PC-3 (cell line): ENCODE measurements at regions not wholly inside any gene's neighbourhood (a gene's known extent, or its start where the extent isn't known, plus 50 kb on each side); places are given as distances from the start of the nearest gene placed in this dataset.

Source experiments
- ATAC-seq: fragments of 200-7000 bp; cut with Tn5 transposase; 2 replicates; pipeline ENCODE4 v1.9.1; 2020; ENCODE audit warnings: mild to moderate bottlenecking, moderate library complexity
- BruUV-seq: library from RNA; stranded (reverse); fragments of 400-500 nt; replicated peaks from 2 replicates; lab custom pipeline; 2021; lab: Mats Ljungman, UMichigan
- CTCF ChIA-PET: fragments of 300-600 bp; sonication (Branson Sonifier 250); formaldehyde crosslinking; loops from one replicate; lab custom pipeline; 2022; ENCODE audit warnings: antibody characterized with exemption; lab: Charles Lee
- POLR2A ChIA-PET: fragments of 300-600 bp; sonication (Branson Sonifier 250); formaldehyde crosslinking; loops from one replicate; lab custom pipeline; 2022; ENCODE audit warnings: antibody characterized with exemption; ENCODE audit not compliant: unreplicated experiment; lab: Charles Lee
- DNase-seq: peaks from one replicate; pipeline ENCODE4 v3.0.0-alpha.2; 2015
- H2AFZ ChIP-seq: fragments of 300-600 bp; sonication (generic); 2 replicates; pipeline ENCODE4 v1.6.0; 2016; ENCODE audit warnings: antibody characterized with exemption, low read length
- H3F3A ChIP-seq: fragments of 300-600 bp; sonication (generic); one replicate; pipeline ENCODE4 v1.6.0; 2017; ENCODE audit warnings: antibody characterized with exemption, low read length, control low read depth, mild to moderate bottlenecking; ENCODE audit not compliant: unreplicated experiment
- H3K27ac ChIP-seq: fragments of 300-600 bp; sonication (generic); 2 replicates; pipeline ENCODE4 v1.5.1; 2016; ENCODE audit warnings: mild to moderate bottlenecking, low read length
- H3K27me3 ChIP-seq: fragments of 300-600 bp; sonication (generic); 2 replicates; pipeline ENCODE4 v1.6.1; 2016; ENCODE audit warnings: low read length, mixed read lengths
- H3K36me3 ChIP-seq: fragments of 300-600 bp; sonication (generic); 2 replicates; pipeline ENCODE4 v1.6.1; 2016; ENCODE audit warnings: low read depth, mixed run types, low read length, mixed read lengths
- H3K4me1 ChIP-seq: fragments of 300-600 bp; sonication (generic); 2 replicates; pipeline ENCODE4 v1.5.1; 2016; ENCODE audit warnings: low read length; ENCODE audit not compliant: insufficient read depth
- H3K4me2 ChIP-seq: fragments of 300-600 bp; sonication (generic); 2 replicates; pipeline ENCODE4 v1.6.0; 2016; ENCODE audit warnings: low read length
- H3K4me3 ChIP-seq: fragments of 300-600 bp; sonication (generic); 2 replicates; pipeline ENCODE4 v1.5.1; 2016; ENCODE audit warnings: mild to moderate bottlenecking, low read length, mixed read lengths
- H3K79me2 ChIP-seq: fragments of 300-600 bp; sonication (generic); 2 replicates; pipeline ENCODE4 v1.6.1; 2017; ENCODE audit warnings: low read length, mixed read lengths
- H3K9ac ChIP-seq: fragments of 300-600 bp; sonication (generic); 2 replicates; pipeline ENCODE4 v1.6.0; 2016; ENCODE audit warnings: mild to moderate bottlenecking, low read length
- H3K9me2 ChIP-seq: fragments of 300-600 bp; sonication (generic); replicated peaks from 2 replicates; pipeline ENCODE4 v1.6.1; 2016; ENCODE audit warnings: mixed run types, low read length, mixed read lengths
- H3K9me3 ChIP-seq: fragments of 300-600 bp; sonication (generic); 2 replicates; pipeline ENCODE4 v1.6.1; 2016; ENCODE audit warnings: low read length, mixed read lengths
- H4K20me1 ChIP-seq: fragments of 300-600 bp; sonication (generic); 2 replicates; pipeline ENCODE4 v1.6.1; 2016; ENCODE audit warnings: low read length, mixed read lengths
- CTCF ChIP-seq: fragments of 300-600 bp; sonication (generic); conservative IDR thresholded peaks from 2 replicates; pipeline ENCODE4 v1.5.1; 2017; ENCODE audit warnings: antibody characterized with exemption, low read depth, mild to moderate bottlenecking, low read length
- EZH2 ChIP-seq: fragments of 300-600 bp; sonication (generic); IDR thresholded peaks from one replicate; pipeline ENCODE4 v1.6.1; 2017; ENCODE audit warnings: antibody characterized with exemption, mild to moderate bottlenecking, low read length; ENCODE audit not compliant: unreplicated experiment
- EZH2phosphoT487 ChIP-seq: fragments of 300-600 bp; sonication (generic); IDR thresholded peaks from 2 replicates; pipeline ENCODE4 v1.6.1; 2018; ENCODE audit warnings: mild to moderate bottlenecking, antibody characterized with exemption, low read length, borderline replicate concordance
- intact Hi-C: fragments of 100-400 bp; cut with micrococcal nuclease; formaldehyde crosslinking; loops from 2 replicates; pipeline ENCODE4 v1.9.0; 2023

- H2AFZ ChIP-seq, result no peak overlapping the region
- ATAC-seq (no peak), DNase-seq (no peak)
- no peak overlapping the region for H3K4me2 ChIP-seq
- no peaks in the 10 kb centered on the region for H4K20me1 ChIP-seq
- POLR2A ChIA-PET, result no interaction called here
- no peaks in the 10 kb centered on the region for H3K9me3 ChIP-seq
- intact Hi-C loops, result no loop called here
- no peaks in the 10 kb centered on the region for H3K79me2 ChIP-seq
- H3K36me3 ChIP-seq, result no peaks in the 10 kb centered on the region
- TF ChIP-seq EZH2 (no peak), EZH2phosphoT487 (no peak), CTCF (no peak)
- BruUV-seq, result no TSS peak
- no peaks in the 10 kb centered on the region for H3K27me3 ChIP-seq
- H3K9me2 ChIP-seq, result no peaks in the 10 kb centered on the region
- H3F3A ChIP-seq, result no peaks in the 10 kb centered on the region
- H3K9ac ChIP-seq, result no peak overlapping the region
- H3K4me1 ChIP-seq, result peaks cover 4% of the 10 kb centered on the region
- no peak overlapping the region for H3K4me3 ChIP-seq
- CTCF ChIA-PET, result no interaction called here
- H3K27ac ChIP-seq, result no peak overlapping the region
These were observed 263.4 kb upstream of the TLE3 start for GRCh38 chr15:70361106-70361505.

GRCh38 chr15:70358871-70359647, 261.3 kb upstream of the TLE3 start:
- Histone ChIP-seq H3K9ac (no peak overlapping the region), H3K27ac (no peak overlapping the region), H3K9me2 (no peaks in the 10 kb centered on the region), H3K27me3 (peaks cover 15% of the 10 kb centered on the region; the same call in 1 of the 2 replicates), H3K79me2 (no peaks in the 10 kb centered on the region), H2AFZ (no peak overlapping the region), H3F3A (no peaks in the 10 kb centered on the region), H3K4me1 (peaks cover 4% of the 10 kb centered on the region), H3K36me3 (no peaks in the 10 kb centered on the region), H3K4me3 (no peak overlapping the region), H3K4me2 (no peak overlapping the region), H3K9me3 (no peaks in the 10 kb centered on the region), H4K20me1 (no peaks in the 10 kb centered on the region)
- intact Hi-C loops, result no loop called here
- TF ChIP-seq EZH2 (no peak), CTCF (no peak), EZH2phosphoT487 (no peak)
- ChIA-PET CTCF (no interaction called here), POLR2A (no interaction called here)
- BruUV-seq, result no TSS peak
- ATAC-seq (no peak), DNase-seq (no peak)
